HG02840 (cell line): ENCODE measurements at regions not wholly inside any gene's neighbourhood (a gene's known extent, or its start where the extent isn't known, plus 50 kb on each side); places are given as distances from the start of the nearest gene placed in this dataset.
"Not testable (repeated sequence)": the region's sequence is repeated elsewhere in the genome, so short reads cannot be mapped to it uniquely, and the experiment has no call there.

ENCODE experiments used
- ATAC-seq: cut with Tn5 transposase; IDR thresholded peaks from one replicate; pipeline ENCODE4 v1.9.1; 2021; ENCODE audit warnings: mild to moderate bottlenecking, moderate library complexity, moderate number of reproducible peaks; ENCODE audit not compliant: unreplicated experiment, low FRiP score

- no peak for ATAC-seq
Measured at GRCh38 chr7:17043012-17043877, 161.5 kb upstream of the AGR3 start.

GRCh38 chr7:17044396-17044795, 162.6 kb upstream of the AGR3 start:
- no peak for ATAC-seq

- ATAC-seq: no peak
Measured at GRCh38 chr7:17044861-17045260, 163.1 kb upstream of the AGR3 start.

GRCh38 chr7:17046259-17046658, 164.5 kb upstream of the AGR3 start:
- ATAC-seq: no peak

- no peak for ATAC-seq
Measured at GRCh38 chr7:17046666-17047065, 164.9 kb upstream of the AGR3 start.

- not testable (repeated sequence) for ATAC-seq
Measured at GRCh38 chr7:17053164-17053563, 171.4 kb upstream of the AGR3 start.

- no peak for ATAC-seq
Measured at GRCh38 chr7:17054206-17054605, 172.4 kb upstream of the AGR3 start.

- ATAC-seq: no peak
Measured at GRCh38 chr7:17054836-17055235, 173.1 kb upstream of the AGR3 start.

- ATAC-seq: no peak
Measured at GRCh38 chr7:17055596-17055995, 173.8 kb upstream of the AGR3 start.

- ATAC-seq: no peak
Measured at GRCh38 chr7:17056491-17057142, 174.8 kb upstream of the AGR3 start.

GRCh38 chr7:17057143-17057509, 175.3 kb upstream of the AGR3 start:
- no peak for ATAC-seq

- no peak for ATAC-seq
Measured at GRCh38 chr7:17058568-17058967, 176.8 kb upstream of the AGR3 start.

GRCh38 chr7:17060051-17060450, 178.3 kb upstream of the AGR3 start:
- no peak for ATAC-seq

GRCh38 chr7:17061443-17061842, 179.7 kb upstream of the AGR3 start:
- ATAC-seq: no peak

GRCh38 chr7:17062151-17063044, 180.6 kb upstream of the AGR3 start:
- ATAC-seq: no peak

- no peak for ATAC-seq
Measured at GRCh38 chr7:17063045-17063383, 181.2 kb upstream of the AGR3 start.

GRCh38 chr7:17067691-17068090, 185.9 kb upstream of the AGR3 start:
- ATAC-seq: no peak

- ATAC-seq: no peak
Measured at GRCh38 chr7:17069146-17069545, 187.4 kb upstream of the AGR3 start.

- ATAC-seq: no peak
Measured at GRCh38 chr7:17070231-17070708, 188.5 kb upstream of the AGR3 start.

- ATAC-seq: no peak
Measured at GRCh38 chr7:17071866-17072265, 190.1 kb upstream of the AGR3 start.
